NB4 (cell line): ENCODE measurements at regions not wholly inside any gene's neighbourhood (a gene's known extent, or its start where the extent isn't known, plus 50 kb on each side); places are given as distances from the start of the nearest gene placed in this dataset.

ENCODE experiments used
- DNase-seq: peaks from one replicate; pipeline ENCODE4 v3.0.0; 2010; ENCODE audit warnings: low read depth
- H3K4me3 ChIP-seq: one replicate; pipeline ENCODE4 v1.5.1; 2011; ENCODE audit warnings: mild to moderate bottlenecking, low read depth, low read length, moderate library complexity
- MYC ChIP-seq: IDR thresholded peaks from 2 replicates; pipeline ENCODE4 v1.6.1; 2011; ENCODE audit warnings: low read depth, low read length
- POLR2A ChIP-seq: IDR thresholded peaks from 2 replicates; pipeline ENCODE4 v1.6.1; 2011; ENCODE audit warnings: mild to moderate bottlenecking; ENCODE audit not compliant: insufficient read length; ENCODE audit errors: extremely low read depth
- TF ChIP-seq, protein P1 (sequence below): IDR thresholded peaks from 2 replicates; pipeline ENCODE4 v1.6.1; 2011; ENCODE audit warnings: low read depth, low read length
- TF ChIP-seq, protein P2 (sequence below): IDR thresholded peaks from one replicate; pipeline ENCODE4 v1.5.1; 2012; ENCODE audit warnings: low read depth, low read length

DNA sequence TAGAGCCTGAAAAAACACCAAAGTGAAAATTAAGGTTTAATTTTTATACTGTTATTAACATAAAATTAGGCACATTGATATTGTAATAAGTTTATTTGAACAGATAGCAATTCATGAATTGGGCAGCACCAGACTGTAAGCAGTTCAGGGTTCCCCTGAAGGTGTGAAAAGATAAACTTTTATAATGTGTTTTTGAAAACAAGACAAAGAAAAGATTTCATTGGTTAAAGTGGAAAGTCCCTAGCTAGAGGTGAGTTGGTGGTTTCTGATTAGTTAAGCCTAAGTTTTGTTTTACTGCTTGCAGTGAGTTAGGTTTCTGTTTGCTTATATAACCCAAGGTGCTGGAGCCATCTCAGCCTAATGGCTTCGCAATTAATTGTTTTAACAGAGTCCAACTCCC, 96.5 kb upstream of the RPS23 start:
- TF ChIP-seq, protein P1, sequence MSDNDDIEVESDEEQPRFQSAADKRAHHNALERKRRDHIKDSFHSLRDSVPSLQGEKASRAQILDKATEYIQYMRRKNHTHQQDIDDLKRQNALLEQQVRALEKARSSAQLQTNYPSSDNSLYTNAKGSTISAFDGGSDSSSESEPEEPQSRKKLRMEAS = no peak
- TF ChIP-seq, protein P2, sequence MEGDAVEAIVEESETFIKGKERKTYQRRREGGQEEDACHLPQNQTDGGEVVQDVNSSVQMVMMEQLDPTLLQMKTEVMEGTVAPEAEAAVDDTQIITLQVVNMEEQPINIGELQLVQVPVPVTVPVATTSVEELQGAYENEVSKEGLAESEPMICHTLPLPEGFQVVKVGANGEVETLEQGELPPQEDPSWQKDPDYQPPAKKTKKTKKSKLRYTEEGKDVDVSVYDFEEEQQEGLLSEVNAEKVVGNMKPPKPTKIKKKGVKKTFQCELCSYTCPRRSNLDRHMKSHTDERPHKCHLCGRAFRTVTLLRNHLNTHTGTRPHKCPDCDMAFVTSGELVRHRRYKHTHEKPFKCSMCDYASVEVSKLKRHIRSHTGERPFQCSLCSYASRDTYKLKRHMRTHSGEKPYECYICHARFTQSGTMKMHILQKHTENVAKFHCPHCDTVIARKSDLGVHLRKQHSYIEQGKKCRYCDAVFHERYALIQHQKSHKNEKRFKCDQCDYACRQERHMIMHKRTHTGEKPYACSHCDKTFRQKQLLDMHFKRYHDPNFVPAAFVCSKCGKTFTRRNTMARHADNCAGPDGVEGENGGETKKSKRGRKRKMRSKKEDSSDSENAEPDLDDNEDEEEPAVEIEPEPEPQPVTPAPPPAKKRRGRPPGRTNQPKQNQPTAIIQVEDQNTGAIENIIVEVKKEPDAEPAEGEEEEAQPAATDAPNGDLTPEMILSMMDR = no peak
- TF ChIP-seq POLR2A = no peak
- TF ChIP-seq MYC = no peak
- H3K4me3 ChIP-seq = no peak overlapping the region

GRCh38 chr5:82367930-82368329, 89.8 kb upstream of the RPS23 start:
- H3K4me3 ChIP-seq = no peak overlapping the region
- DNase-seq = no peak
- TF ChIP-seq, protein P2 = no peak
- TF ChIP-seq POLR2A (no peak), MYC (no peak)
- TF ChIP-seq, protein P1 = no peak

More for the DNA sequence above, 96.5 kb upstream of the RPS23 start:
- DNase-seq = no peak

- no peak for TF ChIP-seq POLR2A
- TF ChIP-seq MYC = no peak
- TF ChIP-seq, protein P1 = no peak
- TF ChIP-seq, protein P2 = no peak
- no peak for DNase-seq
- no peak overlapping the region for H3K4me3 ChIP-seq
These were observed 87.6 kb upstream of the RPS23 start for GRCh38 chr5:82365744-82366228.

DNA sequence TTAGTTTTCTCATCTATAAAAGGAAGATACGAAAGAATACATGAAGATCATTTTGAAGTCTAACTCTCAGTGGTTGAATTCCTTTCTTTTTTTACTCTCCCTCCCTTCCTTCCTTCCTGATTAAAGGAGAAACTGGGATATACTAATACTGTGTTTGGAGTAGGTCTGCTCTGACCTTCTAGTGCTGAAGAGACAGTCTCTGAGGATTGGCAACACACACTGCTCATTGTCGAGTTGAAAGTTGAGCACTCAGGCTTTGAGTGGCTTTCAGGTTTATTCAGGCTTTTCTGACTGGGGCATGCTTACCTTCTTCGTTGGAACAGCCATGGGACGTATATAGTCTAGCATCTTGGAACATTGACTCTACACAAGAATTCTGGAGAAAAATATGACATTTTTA, 86.9 kb upstream of the RPS23 start:
- no peak overlapping the region for H3K4me3 ChIP-seq
- DNase-seq = no peak
- TF ChIP-seq, protein P1 = no peak
- no peak for TF ChIP-seq POLR2A
- no peak for TF ChIP-seq MYC
- TF ChIP-seq, protein P2 = no peak

DNA sequence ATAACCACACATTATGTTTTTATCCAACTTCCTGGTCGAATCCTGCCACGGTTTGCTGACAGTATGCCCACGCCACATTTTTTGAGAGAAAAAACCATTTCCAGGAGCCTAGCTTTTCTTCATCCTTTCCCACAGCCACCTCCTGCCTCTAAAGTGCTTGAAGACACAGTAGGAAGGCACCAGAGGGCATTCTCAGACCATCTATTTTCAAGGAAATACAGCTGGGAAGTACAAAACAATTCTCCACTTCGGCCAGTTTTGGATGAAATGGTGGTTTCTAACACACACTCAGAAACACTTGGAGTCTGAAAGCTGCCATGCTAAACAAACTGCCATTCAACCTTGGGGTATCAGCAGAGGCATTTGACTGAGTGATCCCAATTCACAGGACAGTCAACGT, 86.3 kb upstream of the RPS23 start:
- H3K4me3 ChIP-seq = no peak overlapping the region
- no peak for DNase-seq
- TF ChIP-seq MYC = no peak
- TF ChIP-seq, protein P1 = no peak
- TF ChIP-seq POLR2A = no peak
- TF ChIP-seq, protein P2 = no peak

GRCh38 chr5:82363524-82363923, 85.4 kb upstream of the RPS23 start:
- DNase-seq = no peak
- no peak overlapping the region for H3K4me3 ChIP-seq
- TF ChIP-seq MYC = no peak
- TF ChIP-seq, protein P1 = no peak
- TF ChIP-seq, protein P2 = no peak
- no peak for TF ChIP-seq POLR2A
